AG04449 (cell line): ENCODE measurements at regions not wholly inside any gene's neighbourhood (a gene's known extent, or its start where the extent isn't known, plus 50 kb on each side); places are given as distances from the start of the nearest gene placed in this dataset.

Experiments used
- CTCF ChIA-PET: fragments of 350-600 bp; formaldehyde crosslinking; extraction: SDS; loops from one replicate; lab custom pipeline; 2021; ENCODE audit warnings: antibody characterized with exemption; lab: Yijun Ruan, JAX
- POLR2A ChIA-PET: fragments of 400-600, 350-600 bp; formaldehyde crosslinking; extraction: SDS; loops from one replicate; lab custom pipeline; 2020; ENCODE audit warnings: antibody characterized with exemption, inconsistent platforms; lab: Yijun Ruan, JAX
- DNase-seq: peaks from one replicate; pipeline ENCODE4 v3.0.0-alpha.2; 2010; ENCODE audit warnings: low read depth, low spot score
- H3K4me3 ChIP-seq: 2 replicates; pipeline ENCODE4 v1.5.1; 2011; ENCODE audit warnings: low read depth, mild to moderate bottlenecking, control low read depth, low read length
- TF ChIP-seq, protein P1 (sequence below): IDR thresholded peaks from one replicate; pipeline ENCODE4 v1.5.1; 2011; ENCODE audit warnings: mild to moderate bottlenecking, moderate library complexity, low read length, control low read depth, inconsistent platforms; ENCODE audit not compliant: insufficient read depth; ENCODE audit errors: missing control alignments

DNA sequence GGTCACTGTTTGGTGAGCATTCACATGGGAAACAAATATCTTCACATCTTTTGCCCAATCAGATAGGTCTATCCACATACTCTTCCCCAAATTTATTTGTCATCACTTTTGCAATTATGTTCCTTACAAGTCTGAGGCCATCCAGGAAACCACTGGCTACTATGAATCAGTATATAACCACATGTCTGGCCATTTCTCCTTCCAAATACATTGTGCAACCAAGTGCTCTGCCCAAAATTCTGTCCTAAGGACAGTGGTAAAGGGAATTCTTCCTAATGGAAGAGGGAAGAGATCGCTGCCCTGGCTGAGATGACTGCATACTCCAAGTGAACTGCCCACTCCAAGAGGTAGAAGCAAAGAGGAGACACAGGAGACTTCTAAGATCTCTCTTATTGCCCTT lies 148.9 kb upstream of the MAX start:
- POLR2A ChIA-PET: no interaction called here
- CTCF ChIA-PET: no interaction called here
- peak; percentile 93 for DNase-seq
- H3K4me3 ChIP-seq: no peak overlapping the region
- TF ChIP-seq, protein P1, sequence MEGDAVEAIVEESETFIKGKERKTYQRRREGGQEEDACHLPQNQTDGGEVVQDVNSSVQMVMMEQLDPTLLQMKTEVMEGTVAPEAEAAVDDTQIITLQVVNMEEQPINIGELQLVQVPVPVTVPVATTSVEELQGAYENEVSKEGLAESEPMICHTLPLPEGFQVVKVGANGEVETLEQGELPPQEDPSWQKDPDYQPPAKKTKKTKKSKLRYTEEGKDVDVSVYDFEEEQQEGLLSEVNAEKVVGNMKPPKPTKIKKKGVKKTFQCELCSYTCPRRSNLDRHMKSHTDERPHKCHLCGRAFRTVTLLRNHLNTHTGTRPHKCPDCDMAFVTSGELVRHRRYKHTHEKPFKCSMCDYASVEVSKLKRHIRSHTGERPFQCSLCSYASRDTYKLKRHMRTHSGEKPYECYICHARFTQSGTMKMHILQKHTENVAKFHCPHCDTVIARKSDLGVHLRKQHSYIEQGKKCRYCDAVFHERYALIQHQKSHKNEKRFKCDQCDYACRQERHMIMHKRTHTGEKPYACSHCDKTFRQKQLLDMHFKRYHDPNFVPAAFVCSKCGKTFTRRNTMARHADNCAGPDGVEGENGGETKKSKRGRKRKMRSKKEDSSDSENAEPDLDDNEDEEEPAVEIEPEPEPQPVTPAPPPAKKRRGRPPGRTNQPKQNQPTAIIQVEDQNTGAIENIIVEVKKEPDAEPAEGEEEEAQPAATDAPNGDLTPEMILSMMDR: no peak

DNA sequence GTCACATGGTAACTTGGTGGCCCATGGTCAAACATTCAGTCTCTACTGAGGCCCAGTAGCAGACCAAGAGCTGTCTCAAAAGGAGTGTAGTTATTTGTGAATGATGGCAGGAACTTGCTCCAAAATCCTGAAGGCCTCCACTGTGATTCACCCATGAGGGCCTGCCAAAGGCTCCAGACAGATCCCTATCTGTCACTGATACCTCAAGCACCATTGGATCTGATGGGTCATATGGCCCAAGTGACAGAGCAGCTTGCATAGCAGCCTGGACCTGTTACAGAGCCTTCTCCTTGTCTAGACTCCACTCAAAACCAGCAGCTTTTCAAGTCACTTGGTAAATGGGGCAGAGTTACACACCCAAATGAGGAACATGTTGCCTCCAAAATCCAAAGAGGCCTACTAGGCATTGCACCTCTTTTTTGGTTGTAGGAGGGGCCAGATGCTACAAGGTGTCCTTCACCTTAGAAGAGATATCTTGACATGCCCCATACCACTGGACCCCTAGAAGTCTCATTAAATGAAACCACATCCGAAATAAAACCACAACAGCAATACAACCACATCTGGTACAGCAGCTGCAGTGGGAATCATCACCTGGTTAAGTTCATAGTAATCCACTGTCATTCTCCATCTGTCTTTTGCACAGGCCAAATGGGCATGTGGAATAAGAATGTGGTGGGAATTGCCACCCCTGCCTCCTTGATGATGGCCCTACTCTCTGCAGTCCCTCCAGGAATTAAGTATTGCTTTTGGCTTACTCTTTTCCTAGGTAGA lies 150.4 kb upstream of the MAX start:
- H3K4me3 ChIP-seq: no peak overlapping the region
- DNase-seq: no peak
- ChIA-PET CTCF (interaction anchor here (0.9 to 1.8 kb wide), 3 partner anchors 21 to 67 kb away, joined by 3 to 4 read pairs (median 3); no protein-coding TSS in a partner anchor), POLR2A (no interaction called here)
- TF ChIP-seq, protein P1: no peak

DNA sequence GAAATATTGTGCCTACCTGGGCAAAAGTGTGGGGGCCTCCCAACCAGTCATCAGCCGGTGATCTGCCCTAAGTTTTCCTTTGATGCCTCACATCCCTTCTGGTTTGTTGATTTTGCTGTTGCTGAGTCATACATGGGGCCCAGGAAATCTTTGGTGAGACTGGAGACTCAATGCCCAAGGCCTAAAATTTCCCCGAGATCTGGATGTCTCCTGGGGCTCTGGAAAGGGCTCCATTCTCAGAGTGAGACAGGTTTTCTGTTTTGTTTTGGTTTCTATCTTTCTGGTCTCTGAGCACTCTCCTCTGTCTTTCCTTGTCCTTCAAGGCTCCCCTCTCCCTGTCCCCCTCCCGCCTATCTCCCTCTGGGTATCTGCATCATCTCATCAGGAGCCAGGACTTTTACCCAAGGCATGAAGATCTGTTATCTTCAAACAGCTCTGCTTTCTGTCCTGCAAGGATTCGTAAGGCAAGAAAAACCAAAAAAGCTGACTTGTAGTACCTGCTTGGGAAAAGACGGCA lies 152.8 kb upstream of the MAX start:
- TF ChIP-seq, protein P1: no peak
- ChIA-PET POLR2A (interaction anchor here (0.8 kb wide), 1 partner anchor 157 kb away, joined by 3 read pairs; no protein-coding TSS in a partner anchor), CTCF (interaction anchor here (0.9 to 1.2 kb wide), 3 partner anchors 29 to 70 kb away, joined by 3 read pairs; no protein-coding TSS in a partner anchor)
- no peak overlapping the region for H3K4me3 ChIP-seq
- no peak for DNase-seq

DNA sequence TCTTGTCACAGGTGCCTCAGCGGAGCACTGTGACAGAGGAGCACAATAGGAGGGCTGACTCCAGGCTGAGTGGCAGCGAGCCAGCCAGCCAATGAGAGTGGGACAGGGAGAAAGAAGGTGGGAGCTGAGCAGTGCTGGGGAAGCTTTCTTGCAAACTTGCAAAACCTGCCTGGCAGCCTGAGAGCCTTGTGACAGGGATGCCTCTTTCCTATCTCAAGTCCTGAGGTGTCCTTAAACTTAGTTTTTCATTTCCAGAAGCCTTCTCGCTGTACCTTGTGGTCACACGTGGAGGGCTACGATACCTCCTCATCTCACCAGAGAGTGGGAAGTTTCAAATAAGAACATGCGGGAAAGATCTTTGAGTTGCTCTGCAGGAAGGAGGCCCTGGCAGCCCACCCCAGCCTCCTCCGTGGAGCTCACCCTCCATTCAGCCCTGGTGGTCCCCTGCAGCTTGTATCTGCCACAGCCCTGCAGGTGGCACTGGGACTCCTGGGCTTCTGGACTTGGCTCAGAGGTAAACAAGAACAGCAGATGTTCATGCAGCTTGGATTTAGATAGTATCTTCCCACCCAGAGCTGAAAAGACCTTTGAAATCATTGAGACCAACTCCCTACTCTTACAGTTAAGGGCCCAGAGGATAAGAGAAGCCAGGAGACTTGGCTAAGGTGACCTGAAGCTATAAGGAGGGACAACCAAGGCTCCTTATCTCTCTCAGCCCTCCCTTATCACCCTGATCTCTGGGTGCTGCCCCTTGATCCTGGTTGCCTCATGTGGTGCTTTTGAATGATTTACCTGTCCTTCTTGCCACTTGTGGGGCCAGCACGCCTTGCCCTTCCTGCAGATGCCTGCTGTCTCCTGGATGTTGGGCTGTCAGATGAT lies 153.5 kb upstream of the MAX start:
- ChIA-PET CTCF (interaction anchor here (0.9 to 1.3 kb wide), 5 partner anchors 17 to 71 kb away, joined by 3 read pairs; no protein-coding TSS in a partner anchor), POLR2A (interaction anchor here (0.8 kb wide), 1 partner anchor 156 kb away, joined by 3 read pairs; no protein-coding TSS in a partner anchor)
- TF ChIP-seq, protein P1: no peak
- no peak for DNase-seq
- no peak overlapping the region for H3K4me3 ChIP-seq

DNA sequence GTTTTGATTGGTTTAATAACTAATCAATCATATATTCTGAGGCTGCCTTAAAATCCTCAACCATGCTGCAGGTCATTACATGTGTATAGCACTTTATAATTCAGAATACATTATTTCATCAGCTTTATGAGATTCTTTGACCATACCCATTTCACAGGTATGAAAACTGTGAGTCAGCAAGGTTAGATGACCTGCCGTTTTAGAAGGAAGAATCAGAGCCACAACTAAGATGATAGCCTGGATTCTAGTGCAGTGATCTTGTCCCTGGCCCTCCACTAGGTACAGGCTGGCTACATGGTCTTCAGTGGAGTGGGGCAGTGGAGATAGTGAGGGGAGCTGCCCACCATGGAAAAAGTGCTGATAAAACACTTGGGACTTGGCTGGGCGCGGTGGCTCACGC lies 154.4 kb upstream of the MAX start:
- TF ChIP-seq, protein P1: no peak
- ChIA-PET CTCF (interaction anchor here (0.9 to 1.3 kb wide), 2 partner anchors 16 to 32 kb away, joined by 3 read pairs; no protein-coding TSS in a partner anchor), POLR2A (no interaction called here)
- DNase-seq: no peak
- no peak overlapping the region for H3K4me3 ChIP-seq

DNA sequence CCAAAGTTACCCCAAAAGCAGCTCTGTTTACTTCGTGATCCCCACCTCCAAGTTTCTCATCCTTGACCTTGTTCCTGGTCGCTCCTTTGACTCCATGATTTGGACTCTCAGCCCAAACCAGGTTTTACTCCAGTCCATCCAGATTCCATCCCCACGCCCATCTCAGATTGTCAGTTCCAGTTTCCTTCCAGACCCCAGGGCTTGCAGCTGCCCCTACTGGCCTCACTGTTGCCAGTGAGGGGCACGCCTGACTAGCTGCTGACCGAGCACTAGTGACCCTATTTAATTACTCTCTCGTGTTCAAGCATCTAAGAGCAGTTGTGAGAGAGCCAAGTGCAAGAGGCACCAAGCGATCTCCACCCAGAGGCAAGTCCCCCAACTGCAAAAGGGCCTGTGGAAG lies 155.1 kb upstream of the FUT8 start:
- CTCF ChIA-PET: interaction anchor here (0.7 kb wide), 1 partner anchor 18 kb away, joined by 3 read pairs; no protein-coding TSS in a partner anchor

More for the DNA sequence above, 155.1 kb upstream of the FUT8 start:
- POLR2A ChIA-PET: interaction anchor here (1.7 kb wide), 1 partner anchor 19 kb away, joined by 6 read pairs; no protein-coding TSS in a partner anchor
- H3K4me3 ChIP-seq: no peak overlapping the region
- no peak for DNase-seq
- TF ChIP-seq, protein P1: no peak
